Thoracic aorta (tissue), 2 donors: ENCODE measurements at regions not wholly inside any gene's neighbourhood (a gene's known extent, or its start where the extent isn't known, plus 50 kb on each side); places are given as distances from the start of the nearest gene placed in this dataset.

Source experiments
- ATAC-seq: fragments of 150-250 bp; one replicate; pipeline ENCODE4 v1.8.0; 2017; ENCODE audit warnings: low read depth; ENCODE audit not compliant: insufficient number of reproducible peaks, low FRiP score
- DNase-seq: peaks from one replicate; pipeline ENCODE4 v3.0.0-alpha.2; 2020; ENCODE audit warnings: low spot score
- H3K27ac ChIP-seq, 2 donors: fragments of 200-600 bp; sonication (generic); 1 replicate in 1 of 2; 2 replicates in 1 of 2; pipeline ENCODE4 v1.5.1; 2016; ENCODE audit warnings: mild to moderate bottlenecking in 2 of 2, moderate library complexity in 2 of 2
- H3K27me3 ChIP-seq: fragments of 200-600 bp; sonication (generic); replicated peaks from 2 replicates; pipeline ENCODE4 v1.6.0; 2016; ENCODE audit warnings: mild to moderate bottlenecking; ENCODE audit not compliant: insufficient read depth
- H3K36me3 ChIP-seq: fragments of 200-600 bp; sonication (generic); one replicate; pipeline ENCODE4 v1.5.1; 2016
- H3K4me1 ChIP-seq, 2 donors: fragments of 200-600 bp; sonication (generic); 1 replicate in 1 of 2; 2 replicates in 1 of 2; pipeline versions ENCODE4 v1.5.1 to v1.6.0; 2016; ENCODE audit warnings: low read depth in 2 of 2, mild to moderate bottlenecking in 1 of 2; ENCODE audit not compliant: control insufficient read depth in 1 of 2
- H3K4me3 ChIP-seq: fragments of 200-600 bp; sonication (generic); 2 replicates; pipeline ENCODE4 v1.5.1; 2016; ENCODE audit warnings: mild to moderate bottlenecking
- H3K9me3 ChIP-seq: fragments of 200-600 bp; sonication (generic); 2 replicates; pipeline ENCODE4 v1.5.1; 2016
- TF ChIP-seq, protein P1 (sequence below): fragments of 200-600 bp; sonication (generic); IDR thresholded peaks from one replicate; pipeline ENCODE4 v1.5.1; 2019; ENCODE audit warnings: antibody characterized with exemption

DNA sequence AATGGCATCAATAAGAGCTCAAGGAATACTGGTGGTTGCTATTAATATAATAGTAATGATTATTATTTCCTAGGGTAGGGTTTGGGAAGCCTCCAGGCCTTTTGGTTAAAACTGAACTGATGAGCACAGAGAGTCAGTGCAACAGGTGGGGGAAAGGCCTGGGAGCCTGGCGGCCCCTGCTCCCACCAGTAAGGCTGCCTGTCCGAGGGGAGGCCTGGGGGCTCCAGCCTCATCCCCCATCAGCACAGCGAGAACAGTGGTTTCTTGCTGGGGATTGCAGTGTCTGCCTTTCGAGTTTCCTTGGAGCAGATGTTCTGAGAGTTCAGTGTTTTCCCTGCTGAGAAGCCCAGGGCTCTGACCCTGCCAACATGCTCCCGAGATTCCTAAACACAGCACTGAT is 340.4 kb downstream of the CDH26 start:
- DNase-seq = no peak
- no peak overlapping the region for H3K4me3 ChIP-seq
- TF ChIP-seq, protein P1, sequence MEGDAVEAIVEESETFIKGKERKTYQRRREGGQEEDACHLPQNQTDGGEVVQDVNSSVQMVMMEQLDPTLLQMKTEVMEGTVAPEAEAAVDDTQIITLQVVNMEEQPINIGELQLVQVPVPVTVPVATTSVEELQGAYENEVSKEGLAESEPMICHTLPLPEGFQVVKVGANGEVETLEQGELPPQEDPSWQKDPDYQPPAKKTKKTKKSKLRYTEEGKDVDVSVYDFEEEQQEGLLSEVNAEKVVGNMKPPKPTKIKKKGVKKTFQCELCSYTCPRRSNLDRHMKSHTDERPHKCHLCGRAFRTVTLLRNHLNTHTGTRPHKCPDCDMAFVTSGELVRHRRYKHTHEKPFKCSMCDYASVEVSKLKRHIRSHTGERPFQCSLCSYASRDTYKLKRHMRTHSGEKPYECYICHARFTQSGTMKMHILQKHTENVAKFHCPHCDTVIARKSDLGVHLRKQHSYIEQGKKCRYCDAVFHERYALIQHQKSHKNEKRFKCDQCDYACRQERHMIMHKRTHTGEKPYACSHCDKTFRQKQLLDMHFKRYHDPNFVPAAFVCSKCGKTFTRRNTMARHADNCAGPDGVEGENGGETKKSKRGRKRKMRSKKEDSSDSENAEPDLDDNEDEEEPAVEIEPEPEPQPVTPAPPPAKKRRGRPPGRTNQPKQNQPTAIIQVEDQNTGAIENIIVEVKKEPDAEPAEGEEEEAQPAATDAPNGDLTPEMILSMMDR = no peak

DNA sequence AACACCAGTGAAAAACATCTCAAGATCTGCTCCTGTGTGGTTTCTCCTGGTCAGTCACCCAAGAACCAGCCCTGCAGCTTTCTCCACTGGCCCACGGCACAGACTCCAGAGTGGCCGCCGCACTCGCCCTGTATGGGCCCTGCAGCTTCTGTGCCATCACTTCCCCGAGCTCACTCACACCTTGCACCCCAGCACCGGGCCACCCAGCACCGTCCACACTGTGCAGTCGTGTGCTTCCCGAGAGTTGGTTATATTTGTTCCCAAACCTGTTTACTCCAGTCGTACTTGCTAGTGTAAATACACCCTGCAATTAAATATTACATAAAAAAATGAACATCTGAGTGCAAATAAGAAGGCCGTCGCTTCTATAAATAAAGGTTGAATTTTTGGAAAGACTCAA is 341.7 kb downstream of the CDH26 start:
- Histone ChIP-seq H3K4me1 (no peaks in the 10 kb centered on the region), H3K9me3 (no peaks in the 10 kb centered on the region), H3K27ac (no peak overlapping the region), H3K36me3 (no peaks in the 10 kb centered on the region), H3K27me3 (no peaks in the 10 kb centered on the region), H3K4me3 (no peak overlapping the region)
- TF ChIP-seq, protein P1 = no peak
- ATAC-seq (no peak), DNase-seq (no peak)

More for the DNA sequence above, 340.4 kb downstream of the CDH26 start:
- Histone ChIP-seq H3K36me3 (no peaks in the 10 kb centered on the region), H3K27ac (no peak overlapping the region), H3K4me1 (no peaks in the 10 kb centered on the region), H3K9me3 (no peaks in the 10 kb centered on the region), H3K27me3 (no peaks in the 10 kb centered on the region)
- ATAC-seq = no peak

DNA sequence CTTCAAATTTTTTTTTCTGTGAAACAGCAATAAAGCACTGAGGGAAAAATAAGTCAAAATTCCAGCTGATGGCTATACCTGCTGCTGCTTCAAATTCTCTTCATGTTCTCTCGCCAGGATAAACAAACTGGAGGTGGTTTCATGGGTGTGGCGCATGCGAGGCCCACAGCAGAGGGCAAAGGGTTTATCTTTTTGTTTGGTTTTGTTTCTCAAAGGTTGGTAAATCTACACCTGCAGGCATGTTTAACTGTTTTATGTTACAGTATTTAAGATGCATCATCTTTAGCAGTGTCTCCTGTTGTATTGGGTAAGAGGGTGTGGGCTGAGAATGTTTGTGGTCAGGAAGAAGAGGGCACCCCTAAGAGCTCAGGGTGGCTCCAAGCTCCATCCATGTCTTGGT is 342.2 kb downstream of the CDH26 start:
- ATAC-seq = no peak
- H3K27me3 ChIP-seq = no peaks in the 10 kb centered on the region
- no peaks in the 10 kb centered on the region for H3K36me3 ChIP-seq

DNA sequence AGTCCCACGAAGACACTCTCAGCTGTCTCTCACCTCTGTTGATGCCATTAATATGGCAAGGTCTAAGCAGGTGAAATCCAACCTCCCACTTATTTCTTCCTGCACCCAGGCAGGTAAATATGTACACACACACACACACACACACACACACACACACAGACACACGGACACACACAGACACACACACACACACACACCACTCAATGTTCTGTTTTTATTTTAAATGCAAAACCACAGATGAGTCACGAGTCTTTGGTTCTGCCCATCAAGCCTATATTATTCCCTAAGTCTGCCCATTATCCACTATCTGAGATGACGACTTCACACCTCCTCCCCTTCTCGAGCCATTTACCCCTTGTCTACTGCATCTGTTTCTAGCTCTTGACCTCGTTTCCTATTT is 344.7 kb downstream of the CDH26 start:
- no peaks in the 10 kb centered on the region for H3K27me3 ChIP-seq
- H3K9me3 ChIP-seq = no peaks in the 10 kb centered on the region
- no peak overlapping the region for H3K27ac ChIP-seq
- ATAC-seq = no peak
- no peak overlapping the region for H3K4me3 ChIP-seq
- no peak for DNase-seq
- H3K4me1 ChIP-seq = no peaks in the 10 kb centered on the region
- H3K36me3 ChIP-seq = no peaks in the 10 kb centered on the region
- TF ChIP-seq, protein P1 = no peak

More for the DNA sequence above, 342.2 kb downstream of the CDH26 start:
- TF ChIP-seq, protein P1 = no peak
- Histone ChIP-seq H3K4me3 (no peak overlapping the region), H3K9me3 (no peaks in the 10 kb centered on the region), H3K4me1 (no peaks in the 10 kb centered on the region), H3K27ac (no peak overlapping the region)
- DNase-seq = no peak

DNA sequence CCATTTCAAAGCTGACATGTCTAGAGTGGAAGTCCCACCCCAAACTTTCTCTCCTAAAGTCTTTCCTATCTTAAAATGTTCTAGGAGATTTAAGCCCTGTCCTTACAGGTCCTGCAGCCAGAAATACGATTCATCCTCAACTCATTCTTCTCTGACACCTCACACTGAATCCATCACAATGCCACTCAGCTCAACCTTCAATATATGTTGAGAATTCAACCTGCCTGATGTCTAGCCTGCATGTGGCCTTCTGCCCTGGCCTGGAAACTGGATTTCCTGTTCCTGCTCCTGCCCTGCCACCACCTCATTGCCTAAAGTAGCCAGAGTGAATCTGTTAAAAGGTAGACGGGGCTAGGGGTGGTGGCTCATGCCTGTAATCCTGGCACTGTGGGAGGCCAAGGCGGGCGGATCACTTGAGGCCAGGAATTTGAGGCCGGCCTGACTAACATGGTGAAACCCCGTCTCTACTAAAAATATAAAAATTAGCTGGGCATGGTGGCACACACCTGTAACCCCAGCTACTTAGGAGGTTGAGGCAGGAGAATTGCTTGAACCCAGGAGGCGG is 345.9 kb downstream of the CDH26 start:
- Histone ChIP-seq H3K4me1 (no peaks in the 10 kb centered on the region), H3K9me3 (no peaks in the 10 kb centered on the region), H3K27ac (no peak overlapping the region), H3K36me3 (no peaks in the 10 kb centered on the region), H3K4me3 (no peak overlapping the region), H3K27me3 (no peaks in the 10 kb centered on the region)
- ATAC-seq (no peak), DNase-seq (no peak)
- TF ChIP-seq, protein P1 = no peak
